ENCODE measurements at regions not wholly inside any gene's neighbourhood (a gene's known extent, or its start where the extent isn't known, plus 50 kb on each side); places are given as distances from the start of the nearest gene placed in this dataset.
A peak's percentile ranks its signal among the peaks of the same experiment; 100 is the strongest.

- Histone ChIP-seq H3K4me1 (ENCODE audit: control insufficient read depth in 1 of 2, insufficient read depth in 2 of 2, low read length in 2 of 2) (peaks cover 0 to 23% of the 10 kb centered on the region in 2 experiments; a peak in 1 of 4 replicates), H4K20me1 (ENCODE audit: insufficient read depth) (no peaks in the 10 kb centered on the region), H2AFZ (ENCODE audit: low read depth, low read length, poor library complexity, severe bottlenecking) (no peak overlapping the region), H3K27me3 (ENCODE audit: insufficient read depth, low read length) (no peaks in the 10 kb centered on the region), H3K9me2 (ENCODE audit: insufficient read depth) (no peaks in the 10 kb centered on the region), H3K4me3 (replicated peaks in 1 of 2; ENCODE audit: low read depth in 1 of 2, low read length in 2 of 2) (no peak overlapping the region), H3K4me2 (ENCODE audit: low read length) (peak overlapping the region; percentile 8; the same call in 1 of the 2 replicates), H3K79me2 (ENCODE audit: insufficient read depth, low read length) (no peaks in the 10 kb centered on the region), H3K36me3 (ENCODE audit: control insufficient read depth in 1 of 2, insufficient read depth in 2 of 2, low read length in 2 of 2) (no peaks in the 10 kb centered on the region), H3K27ac (ENCODE audit: low read depth, low read length) (no peak overlapping the region), H3K9ac (ENCODE audit: low read length) (no peak overlapping the region), H3K9me3 (ENCODE audit: control insufficient read depth in 1 of 2, insufficient read depth in 1 of 2, low read depth in 1 of 2, low read length in 2 of 2) (no peaks in the 10 kb centered on the region)
- TF ChIP-seq TCF7L2 (IDR thresholded peaks at IDR 0.05; ENCODE audit: borderline replicate concordance, extremely low read depth, insufficient read depth, insufficient read length) = no peak
- TF ChIP-seq CTCF (IDR thresholded peaks at IDR 0.05 in 2 of 3, conservative IDR thresholded peaks at IDR 0.05 in 1 of 3; ENCODE audit: borderline replicate concordance in 1 of 3, insufficient read depth in 1 of 3, low read depth in 2 of 3, low read length in 2 of 3) = no peak
- BruUV-seq (replicated peaks) = no TSS peak
- DNase-seq (ENCODE audit: low read depth, low spot score) (no peak), ATAC-seq (peak; percentile 74)
- CTCF ChIA-PET = no interaction called here
- POLR2A ChIA-PET = no interaction called here
- intact Hi-C loops (cut with micrococcal nuclease) = no loop called here
- RAD21 ChIA-PET (ENCODE audit: low non-redundant PET in 1 of 2, low total read pairs in 2 of 2, uncharacterized antibody in 2 of 2, unreplicated experiment in 2 of 2) = no interaction called here
Measured at GRCh38 chr10:29142516-29143314, 146.2 kb upstream of the LYZL1 start.

GRCh38 chr10:29144126-29144525 is 144.7 kb upstream of the LYZL1 start:
- no peak for DNase-seq (ENCODE audit: low read depth, low spot score)
- no peaks in the 10 kb centered on the region for H3K9me2 ChIP-seq (ENCODE audit: insufficient read depth)
- peaks cover 0 to 23% of the 10 kb centered on the region in 2 experiments; a peak in 1 of 4 replicates for H3K4me1 ChIP-seq (ENCODE audit: control insufficient read depth in 1 of 2, insufficient read depth in 2 of 2, low read length in 2 of 2)
- no peaks in the 10 kb centered on the region for H3K9me3 ChIP-seq (ENCODE audit: control insufficient read depth in 1 of 2, insufficient read depth in 1 of 2, low read depth in 1 of 2, low read length in 2 of 2)
- no peak overlapping the region for H3K27ac ChIP-seq (ENCODE audit: low read depth, low read length)
- intact Hi-C loops (cut with micrococcal nuclease) = no loop called here
- H3K79me2 ChIP-seq (ENCODE audit: insufficient read depth, low read length) = no peaks in the 10 kb centered on the region
- H3K9ac ChIP-seq (ENCODE audit: low read length) = no peak overlapping the region
- no peaks in the 10 kb centered on the region for H4K20me1 ChIP-seq (ENCODE audit: insufficient read depth)
- H3K4me3 ChIP-seq (replicated peaks in 1 of 2; ENCODE audit: low read depth in 1 of 2, low read length in 2 of 2) = no peak overlapping the region
- H3K27me3 ChIP-seq (ENCODE audit: insufficient read depth, low read length) = no peaks in the 10 kb centered on the region
- TF ChIP-seq ZFX (IDR thresholded peaks at IDR 0.05) (no peak), FOSL1 (IDR thresholded peaks at IDR 0.05; ENCODE audit: low read depth) (no peak), SIN3A (IDR thresholded peaks at IDR 0.05; ENCODE audit: low read depth) (no peak)
- ChIA-PET POLR2A (no interaction called here), CTCF (interaction anchor here (1.4 kb wide), 1 partner anchor 161 kb away, joined by 4 read pairs; no protein-coding TSS in a partner anchor), RAD21 (ENCODE audit: low non-redundant PET in 1 of 2, low total read pairs in 2 of 2, uncharacterized antibody in 2 of 2, unreplicated experiment in 2 of 2) (no interaction called here)
- no TSS peak for BruUV-seq (replicated peaks)
- no peak overlapping the region for H2AFZ ChIP-seq (ENCODE audit: low read depth, low read length, poor library complexity, severe bottlenecking)
- H3K4me2 ChIP-seq (ENCODE audit: low read length) = no peak overlapping the region
- no peak for ATAC-seq
- H3K36me3 ChIP-seq (ENCODE audit: control insufficient read depth in 1 of 2, insufficient read depth in 2 of 2, low read length in 2 of 2) = no peaks in the 10 kb centered on the region

Measured in HCT116 (cell line).